Osteoblast (primary cell): ENCODE measurements at regions not wholly inside any gene's neighbourhood (a gene's known extent, or its start where the extent isn't known, plus 50 kb on each side); places are given as distances from the start of the nearest gene placed in this dataset.
A peak's percentile ranks its signal among the peaks of the same experiment; 100 is the strongest.

Experiments
- DNase-seq: peaks from one replicate; pipeline ENCODE4 v3.0.0; 2011; ENCODE audit warnings: low spot score, mixed read lengths; ENCODE audit not compliant: insufficient read length; ENCODE audit errors: missing footprints
- H2AFZ ChIP-seq: 2 replicates; pipeline ENCODE4 v1.6.0; 2011; ENCODE audit warnings: mild to moderate bottlenecking, low read length
- H3K27ac ChIP-seq: 2 replicates; pipeline ENCODE4 v1.5.1; 2011; ENCODE audit warnings: mild to moderate bottlenecking, low read depth, low read length, moderate library complexity
- H3K27me3 ChIP-seq: 2 replicates; pipeline ENCODE4 v1.6.0; 2012; ENCODE audit warnings: mild to moderate bottlenecking, control low read depth, inconsistent platforms, low read length, moderate library complexity; ENCODE audit not compliant: insufficient read depth
- H3K36me3 ChIP-seq: 2 replicates; pipeline ENCODE4 v1.5.1; 2011; ENCODE audit warnings: mild to moderate bottlenecking, low read length, control low read depth, moderate library complexity; ENCODE audit not compliant: insufficient read depth
- H3K4me1 ChIP-seq: 2 replicates; pipeline ENCODE4 v1.5.1; 2011; ENCODE audit warnings: mild to moderate bottlenecking, low read length, control low read depth, moderate library complexity; ENCODE audit not compliant: insufficient read depth
- H3K4me2 ChIP-seq: 2 replicates; pipeline ENCODE4 v1.6.0; 2011; ENCODE audit warnings: mild to moderate bottlenecking, low read length; ENCODE audit not compliant: insufficient read depth
- H3K4me3 ChIP-seq: fragments of 200-600 bp; sonication (generic); 3 replicates; pipeline ENCODE4 v1.5.1; 2012; ENCODE audit warnings: mild to moderate bottlenecking, low read length, inconsistent platforms; ENCODE audit not compliant: insufficient read depth
- H3K79me2 ChIP-seq: 2 replicates; pipeline ENCODE4 v1.6.0; 2012; ENCODE audit warnings: mild to moderate bottlenecking, low read length, control low read depth, inconsistent platforms; ENCODE audit not compliant: insufficient read depth
- H3K9me3 ChIP-seq: 2 replicates; pipeline ENCODE4 v1.5.1; 2011; ENCODE audit warnings: low read depth, low read length, control low read depth
- H4K20me1 ChIP-seq: 2 replicates; pipeline ENCODE4 v1.6.0; 2012; ENCODE audit warnings: mild to moderate bottlenecking, low read length, control low read depth; ENCODE audit not compliant: insufficient read depth
- CTCF ChIP-seq: IDR thresholded peaks from 2 replicates; pipeline ENCODE4 v1.5.1; 2011; ENCODE audit warnings: mild to moderate bottlenecking, low read depth, low read length, moderate library complexity; ENCODE audit errors: extremely low read depth

- no peaks in the 10 kb centered on the region for H4K20me1 ChIP-seq
Measured at GRCh38 chr5:54905942-54906537, 79.4 kb downstream of the ESM1 start.

GRCh38 chr5:54905246-54905795, 80.1 kb downstream of the ESM1 start:
- TF ChIP-seq CTCF = no peak
- Histone ChIP-seq H3K9me3 (no peaks in the 10 kb centered on the region), H3K27me3 (no peaks in the 10 kb centered on the region), H3K79me2 (no peaks in the 10 kb centered on the region), H4K20me1 (no peaks in the 10 kb centered on the region), H3K4me1 (peaks cover 29% of the 10 kb centered on the region), H3K4me2 (no peak overlapping the region), H3K36me3 (no peaks in the 10 kb centered on the region), H3K4me3 (no peak overlapping the region), H2AFZ (no peak overlapping the region), H3K27ac (no peak overlapping the region)
- DNase-seq = no peak

More at GRCh38 chr5:54905942-54906537, 79.4 kb downstream of the ESM1 start:
- Histone ChIP-seq H3K4me3 (no peak overlapping the region), H3K36me3 (no peaks in the 10 kb centered on the region), H3K9me3 (no peaks in the 10 kb centered on the region), H3K27ac (no peak overlapping the region), H3K79me2 (no peaks in the 10 kb centered on the region), H3K27me3 (no peaks in the 10 kb centered on the region), H3K4me2 (no peak overlapping the region), H3K4me1 (peaks cover 31% of the 10 kb centered on the region), H2AFZ (no peak overlapping the region)
- peak; percentile 83 for TF ChIP-seq CTCF
- DNase-seq = no peak

- Histone ChIP-seq H3K4me2 (no peak overlapping the region), H3K9me3 (no peaks in the 10 kb centered on the region), H3K27ac (no peak overlapping the region), H3K4me3 (no peak overlapping the region), H4K20me1 (no peaks in the 10 kb centered on the region), H3K4me1 (peaks cover 20% of the 10 kb centered on the region), H3K79me2 (no peaks in the 10 kb centered on the region), H3K27me3 (peaks cover under 1% of the 10 kb centered on the region), H2AFZ (no peak overlapping the region), H3K36me3 (no peaks in the 10 kb centered on the region)
- peak; percentile 69 for TF ChIP-seq CTCF
- DNase-seq = no peak
Measured at GRCh38 chr5:54904425-54904824, 81.0 kb downstream of the ESM1 start.

- Histone ChIP-seq H3K4me2 (no peak overlapping the region), H2AFZ (no peak overlapping the region), H3K4me3 (no peak overlapping the region), H4K20me1 (no peaks in the 10 kb centered on the region), H3K79me2 (no peaks in the 10 kb centered on the region), H3K27ac (no peak overlapping the region), H3K9me3 (no peaks in the 10 kb centered on the region), H3K27me3 (peaks cover 15% of the 10 kb centered on the region), H3K4me1 (peaks cover 17% of the 10 kb centered on the region), H3K36me3 (no peaks in the 10 kb centered on the region)
- no peak for TF ChIP-seq CTCF
- DNase-seq = no peak
Measured at GRCh38 chr5:54902791-54903473, 82.5 kb downstream of the ESM1 start.
